MM.1S (cell line): ENCODE measurements at regions not wholly inside any gene's neighbourhood (a gene's known extent, or its start where the extent isn't known, plus 50 kb on each side); places are given as distances from the start of the nearest gene placed in this dataset.
A peak's percentile ranks its signal among the peaks of the same experiment; 100 is the strongest.
"Not testable (repeated sequence)": the region's sequence is repeated elsewhere in the genome, so short reads cannot be mapped to it uniquely, and the experiment has no call there.

Experiments used
- DNase-seq: peaks from one replicate; pipeline ENCODE4 v3.0.0-alpha.2; 2015
- H2AFZ ChIP-seq: fragments of 300-600 bp; sonication (generic); 2 replicates; pipeline ENCODE4 v1.6.0; 2016; ENCODE audit warnings: antibody characterized with exemption, low read length
- H3F3A ChIP-seq: fragments of 300-600 bp; sonication (generic); 2 replicates; pipeline ENCODE4 v1.6.1; 2016; ENCODE audit warnings: mild to moderate bottlenecking, antibody characterized with exemption, low read length, moderate library complexity, mixed read lengths; ENCODE audit not compliant: insufficient read depth
- H3K27ac ChIP-seq: fragments of 300-600 bp; sonication (generic); 2 replicates; pipeline ENCODE4 v1.5.1; 2016; ENCODE audit warnings: mild to moderate bottlenecking, low read length
- H3K27me3 ChIP-seq: fragments of 300-600 bp; sonication (generic); replicated peaks from 2 replicates; pipeline ENCODE4 v1.6.0; 2016; ENCODE audit warnings: low read length; ENCODE audit not compliant: insufficient read depth
- H3K36me3 ChIP-seq: fragments of 300-600 bp; sonication (generic); replicated peaks from 2 replicates; pipeline ENCODE4 v1.6.1; 2016; ENCODE audit warnings: mild to moderate bottlenecking, low read length, mixed read lengths; ENCODE audit not compliant: insufficient read depth
- H3K4me1 ChIP-seq: fragments of 300-600 bp; sonication (generic); 2 replicates; pipeline ENCODE4 v1.6.1; 2016; ENCODE audit warnings: low read length, mixed read lengths
- H3K4me2 ChIP-seq: fragments of 300-600 bp; sonication (generic); 2 replicates; pipeline ENCODE4 v1.6.0; 2016; ENCODE audit warnings: low read depth, low read length
- H3K4me3 ChIP-seq: fragments of 300-600 bp; sonication (generic); 2 replicates; pipeline ENCODE4 v1.5.1; 2016; ENCODE audit warnings: low read length, mixed read lengths
- H3K79me2 ChIP-seq: fragments of 300-600 bp; sonication (generic); 2 replicates; pipeline ENCODE4 v1.6.1; 2016; ENCODE audit warnings: mixed run types, low read length, mixed read lengths
- H3K9ac ChIP-seq: fragments of 300-600 bp; sonication (generic); 2 replicates; pipeline ENCODE4 v1.6.1; 2016; ENCODE audit warnings: low read length, mixed read lengths
- H3K9me2 ChIP-seq: fragments of 300-600 bp; sonication (generic); replicated peaks from 2 replicates; pipeline ENCODE4 v1.6.1; 2016; ENCODE audit warnings: mild to moderate bottlenecking, low read length, mixed read lengths; ENCODE audit not compliant: insufficient read depth
- H3K9me3 ChIP-seq: fragments of 300-600 bp; sonication (generic); replicated peaks from 2 replicates; pipeline ENCODE4 v1.6.1; 2016; ENCODE audit warnings: mild to moderate bottlenecking, low read length, mixed read lengths; ENCODE audit not compliant: insufficient read depth
- H4K20me1 ChIP-seq: fragments of 300-600 bp; sonication (generic); 2 replicates; pipeline ENCODE4 v1.6.1; 2016; ENCODE audit warnings: mild to moderate bottlenecking, low read length, moderate library complexity, mixed read lengths; ENCODE audit not compliant: insufficient read depth
- EZH2 ChIP-seq: fragments of 300-600 bp; sonication (generic); optimal IDR thresholded peaks from 2 replicates; pipeline ENCODE3; 2017; ENCODE audit warnings: low read depth, mild to moderate bottlenecking, antibody characterized with exemption, low read length, mixed read lengths
- EZH2phosphoT487 ChIP-seq: fragments of 300-600 bp; sonication (generic); IDR thresholded peaks from 2 replicates; pipeline ENCODE4 v1.6.1; 2018; ENCODE audit warnings: antibody characterized with exemption, low read length
- TF ChIP-seq, protein P1 (sequence below): fragments of 300-600 bp; sonication (generic); IDR thresholded peaks from 2 replicates; pipeline ENCODE4 v1.5.1; 2016; ENCODE audit warnings: antibody characterized with exemption, low read length, mixed read lengths

DNA sequence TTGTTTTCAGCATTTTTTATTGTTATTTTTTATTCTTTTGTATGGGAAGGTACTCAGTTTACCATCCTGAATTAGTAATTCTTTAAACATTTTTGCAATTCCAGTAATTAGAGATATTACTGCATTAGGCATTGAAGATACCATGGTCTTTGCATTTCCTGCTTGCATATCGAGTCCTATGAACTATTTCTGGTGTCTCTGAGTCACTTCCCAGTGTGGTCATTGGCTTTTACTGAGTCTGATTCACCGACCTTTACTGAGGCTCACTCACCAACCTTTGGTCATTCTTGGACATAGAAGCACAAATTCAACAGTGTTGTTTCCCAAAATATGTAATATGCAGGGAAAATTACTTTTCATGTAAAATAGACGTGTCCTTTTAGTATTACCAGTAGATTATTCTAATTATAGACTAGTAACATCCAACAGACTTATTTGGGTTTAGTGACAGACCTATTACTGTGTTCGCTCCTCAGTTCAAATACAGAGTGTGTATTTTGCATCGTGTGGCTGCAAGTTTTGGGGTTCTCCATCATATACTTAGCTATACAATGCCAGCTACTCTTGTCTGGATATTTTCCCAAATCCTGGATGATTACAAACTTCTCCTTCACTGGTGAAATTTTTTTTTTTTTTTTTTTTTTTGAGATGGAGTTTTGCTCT, 180.7 kb upstream of the PRSS1 start:
- Histone ChIP-seq H3K36me3 (no peaks in the 10 kb centered on the region), H3K4me1 (peaks cover 6% of the 10 kb centered on the region; the same call in 1 of the 2 replicates), H3F3A (no peaks in the 10 kb centered on the region), H3K27me3 (no peaks in the 10 kb centered on the region), H3K27ac (no peak overlapping the region), H3K79me2 (no peaks in the 10 kb centered on the region), H3K4me2 (no peak overlapping the region), H3K4me3 (no peak overlapping the region), H3K9me2 (no peaks in the 10 kb centered on the region), H3K9me3 (no peaks in the 10 kb centered on the region), H2AFZ (no peak overlapping the region), H3K9ac (no peak overlapping the region), H4K20me1 (no peaks in the 10 kb centered on the region)
- DNase-seq: peak; percentile 18
- TF ChIP-seq EZH2 (no peak), EZH2phosphoT487 (no peak)
- TF ChIP-seq, protein P1, sequence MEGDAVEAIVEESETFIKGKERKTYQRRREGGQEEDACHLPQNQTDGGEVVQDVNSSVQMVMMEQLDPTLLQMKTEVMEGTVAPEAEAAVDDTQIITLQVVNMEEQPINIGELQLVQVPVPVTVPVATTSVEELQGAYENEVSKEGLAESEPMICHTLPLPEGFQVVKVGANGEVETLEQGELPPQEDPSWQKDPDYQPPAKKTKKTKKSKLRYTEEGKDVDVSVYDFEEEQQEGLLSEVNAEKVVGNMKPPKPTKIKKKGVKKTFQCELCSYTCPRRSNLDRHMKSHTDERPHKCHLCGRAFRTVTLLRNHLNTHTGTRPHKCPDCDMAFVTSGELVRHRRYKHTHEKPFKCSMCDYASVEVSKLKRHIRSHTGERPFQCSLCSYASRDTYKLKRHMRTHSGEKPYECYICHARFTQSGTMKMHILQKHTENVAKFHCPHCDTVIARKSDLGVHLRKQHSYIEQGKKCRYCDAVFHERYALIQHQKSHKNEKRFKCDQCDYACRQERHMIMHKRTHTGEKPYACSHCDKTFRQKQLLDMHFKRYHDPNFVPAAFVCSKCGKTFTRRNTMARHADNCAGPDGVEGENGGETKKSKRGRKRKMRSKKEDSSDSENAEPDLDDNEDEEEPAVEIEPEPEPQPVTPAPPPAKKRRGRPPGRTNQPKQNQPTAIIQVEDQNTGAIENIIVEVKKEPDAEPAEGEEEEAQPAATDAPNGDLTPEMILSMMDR: no peak

DNA sequence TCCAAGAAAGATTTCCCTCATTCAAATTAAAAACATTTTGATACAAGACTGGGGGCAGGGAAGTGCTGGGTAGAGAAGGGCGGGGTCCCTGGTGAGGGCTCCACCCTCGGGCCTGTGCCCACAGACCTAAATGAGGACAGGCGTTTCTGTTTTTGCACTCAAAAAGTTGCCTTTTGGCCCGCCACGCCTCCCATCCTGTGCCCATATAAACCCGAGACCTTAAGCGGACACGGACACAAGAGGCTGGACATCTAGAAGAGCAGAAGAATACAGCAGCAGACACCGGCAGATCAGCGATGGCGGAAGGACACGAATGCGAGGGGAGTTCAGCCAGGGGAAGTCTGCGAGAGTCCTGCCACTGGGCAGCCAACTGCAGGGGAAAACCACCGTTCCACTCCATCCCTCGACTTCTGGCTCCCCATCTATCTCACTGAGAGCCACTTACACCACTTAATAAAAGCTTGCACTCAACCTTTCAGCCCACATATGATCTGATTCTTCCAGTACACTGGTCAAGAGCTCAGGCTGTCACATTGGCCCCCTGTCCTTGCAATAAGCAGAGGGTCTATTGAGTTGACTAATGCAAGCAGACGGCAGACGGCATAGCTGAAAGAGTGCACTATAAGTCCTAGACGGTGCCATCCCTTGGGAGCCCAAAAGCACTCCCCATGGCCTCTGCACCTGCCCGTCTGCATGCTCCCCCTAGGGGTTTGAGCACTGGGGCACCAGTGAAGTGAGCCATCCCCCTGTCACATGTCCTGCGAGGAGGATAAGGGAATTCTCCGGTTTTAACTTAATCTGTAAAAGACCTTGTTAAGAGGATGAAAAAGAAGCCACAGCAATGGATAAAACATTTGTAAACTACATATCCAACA, 181.8 kb upstream of the PRSS1 start:
- Histone ChIP-seq H3K4me2 (no peak overlapping the region), H3K9me2 (no peaks in the 10 kb centered on the region), H4K20me1 (no peaks in the 10 kb centered on the region), H3K9me3 (no peaks in the 10 kb centered on the region), H3K79me2 (no peaks in the 10 kb centered on the region), H3K36me3 (no peaks in the 10 kb centered on the region), H3K4me1 (peaks cover 6% of the 10 kb centered on the region; the same call in 1 of the 2 replicates), H3K27ac (no peak overlapping the region), H3K27me3 (no peaks in the 10 kb centered on the region), H3K9ac (no peak overlapping the region), H2AFZ (no peak overlapping the region), H3F3A (no peaks in the 10 kb centered on the region), H3K4me3 (no peak overlapping the region)
- no peak for TF ChIP-seq EZH2
- TF ChIP-seq, protein P1: no peak
- TF ChIP-seq EZH2phosphoT487: no peak
- DNase-seq: no peak

DNA sequence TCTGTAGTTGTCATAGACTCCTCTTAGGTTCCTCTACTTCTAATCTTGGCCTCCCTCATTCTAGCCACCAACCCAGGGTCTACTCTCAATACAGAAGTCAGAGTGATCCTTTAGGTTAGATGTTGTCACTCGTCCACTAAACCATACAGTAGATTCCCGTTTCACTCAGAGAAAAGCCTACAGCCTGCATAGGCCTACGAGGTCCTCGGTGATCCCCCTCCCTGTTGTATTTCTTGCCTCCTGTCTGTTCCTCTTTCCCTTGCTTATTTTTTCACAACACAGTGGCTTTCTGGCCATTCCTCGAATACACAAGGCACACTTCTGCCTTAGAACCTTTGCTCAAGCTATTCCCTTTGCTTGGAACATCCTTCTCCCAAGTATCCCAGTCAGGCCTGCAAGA, 183.0 kb upstream of the PRSS1 start:
- no peaks in the 10 kb centered on the region for H3F3A ChIP-seq
- H3K4me2 ChIP-seq: no peak overlapping the region
- no peaks in the 10 kb centered on the region for H3K36me3 ChIP-seq
- H2AFZ ChIP-seq: no peak overlapping the region
- no peaks in the 10 kb centered on the region for H3K27me3 ChIP-seq
- TF ChIP-seq EZH2: no peak
- TF ChIP-seq, protein P1: no peak
- no peak for TF ChIP-seq EZH2phosphoT487
- no peaks in the 10 kb centered on the region for H3K79me2 ChIP-seq
- no peak overlapping the region for H3K9ac ChIP-seq
- peaks cover 6% of the 10 kb centered on the region; the same call in 1 of the 2 replicates for H3K4me1 ChIP-seq
- no peaks in the 10 kb centered on the region for H4K20me1 ChIP-seq
- no peak for DNase-seq
- H3K9me2 ChIP-seq: no peaks in the 10 kb centered on the region
- H3K4me3 ChIP-seq: no peak overlapping the region
- no peak overlapping the region for H3K27ac ChIP-seq
- H3K9me3 ChIP-seq: no peaks in the 10 kb centered on the region

DNA sequence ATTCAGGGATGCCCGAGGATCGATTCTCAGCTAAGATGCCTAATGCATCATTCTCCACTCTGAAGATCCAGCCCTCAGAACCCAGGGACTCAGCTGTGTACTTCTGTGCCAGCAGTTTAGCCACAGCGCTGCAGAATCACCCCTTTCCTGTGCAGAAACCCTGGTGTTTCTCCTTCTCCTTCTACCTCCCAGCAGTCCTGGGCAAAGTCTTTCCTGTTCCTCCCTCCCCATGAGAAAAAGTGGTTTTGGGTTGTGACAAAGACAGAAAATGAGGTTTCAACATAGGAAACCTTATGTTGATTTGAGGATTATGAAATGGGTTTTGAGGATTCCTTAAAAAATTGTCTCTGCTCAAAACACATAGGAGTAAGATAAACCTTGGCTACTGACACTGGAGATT, 185.1 kb upstream of the PRSS1 start:
- not testable (repeated sequence) for H3F3A ChIP-seq, H3K9ac ChIP-seq, H3K79me2 ChIP-seq, DNase-seq, H3K27ac ChIP-seq, H3K4me3 ChIP-seq, H3K27me3 ChIP-seq, H4K20me1 ChIP-seq, H3K9me3 ChIP-seq, H3K36me3 ChIP-seq, H2AFZ ChIP-seq, H3K9me2 ChIP-seq, H3K4me1 ChIP-seq, H3K4me2 ChIP-seq
